ENCODE measurements at regions not wholly inside any gene's neighbourhood (a gene's known extent, or its start where the extent isn't known, plus 50 kb on each side); places are given as distances from the start of the nearest gene placed in this dataset.
"Not testable (repeated sequence)": the region's sequence is repeated elsewhere in the genome, so short reads cannot be mapped to it uniquely, and the experiment has no call there.

DNA sequence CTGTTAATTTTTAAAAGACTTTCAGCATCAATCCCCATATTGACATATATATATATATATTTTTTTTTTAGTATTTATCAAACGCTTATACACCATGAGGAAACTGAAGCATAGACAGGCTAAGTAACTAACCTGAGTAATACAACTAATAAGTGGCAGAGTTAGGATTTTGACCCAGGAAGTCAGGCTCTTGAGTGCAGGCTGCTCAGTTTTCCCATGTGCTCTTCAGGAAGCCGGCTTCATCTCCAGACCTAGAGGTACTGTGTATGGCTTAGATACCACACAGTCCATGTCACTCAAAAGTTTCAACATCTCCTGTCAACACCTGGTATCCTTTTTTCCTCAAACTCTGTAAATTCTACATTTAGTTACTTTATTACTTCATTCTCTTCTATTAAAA lies 841.7 kb upstream of the ACVR2A start:
- TF ChIP-seq, protein P1, sequence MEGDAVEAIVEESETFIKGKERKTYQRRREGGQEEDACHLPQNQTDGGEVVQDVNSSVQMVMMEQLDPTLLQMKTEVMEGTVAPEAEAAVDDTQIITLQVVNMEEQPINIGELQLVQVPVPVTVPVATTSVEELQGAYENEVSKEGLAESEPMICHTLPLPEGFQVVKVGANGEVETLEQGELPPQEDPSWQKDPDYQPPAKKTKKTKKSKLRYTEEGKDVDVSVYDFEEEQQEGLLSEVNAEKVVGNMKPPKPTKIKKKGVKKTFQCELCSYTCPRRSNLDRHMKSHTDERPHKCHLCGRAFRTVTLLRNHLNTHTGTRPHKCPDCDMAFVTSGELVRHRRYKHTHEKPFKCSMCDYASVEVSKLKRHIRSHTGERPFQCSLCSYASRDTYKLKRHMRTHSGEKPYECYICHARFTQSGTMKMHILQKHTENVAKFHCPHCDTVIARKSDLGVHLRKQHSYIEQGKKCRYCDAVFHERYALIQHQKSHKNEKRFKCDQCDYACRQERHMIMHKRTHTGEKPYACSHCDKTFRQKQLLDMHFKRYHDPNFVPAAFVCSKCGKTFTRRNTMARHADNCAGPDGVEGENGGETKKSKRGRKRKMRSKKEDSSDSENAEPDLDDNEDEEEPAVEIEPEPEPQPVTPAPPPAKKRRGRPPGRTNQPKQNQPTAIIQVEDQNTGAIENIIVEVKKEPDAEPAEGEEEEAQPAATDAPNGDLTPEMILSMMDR (IDR thresholded peaks at IDR 0.05; ENCODE audit: extremely low read depth, insufficient read depth, missing control alignments), result no peak
- DNase-seq (ENCODE audit: low spot score), result no peak
- in situ Hi-C loops (cut with MboI; ENCODE audit: low pct_unique_long_range_greater_than_20kb, low sequenced_read_pairs, unreplicated experiment), result no loop called here

DNA sequence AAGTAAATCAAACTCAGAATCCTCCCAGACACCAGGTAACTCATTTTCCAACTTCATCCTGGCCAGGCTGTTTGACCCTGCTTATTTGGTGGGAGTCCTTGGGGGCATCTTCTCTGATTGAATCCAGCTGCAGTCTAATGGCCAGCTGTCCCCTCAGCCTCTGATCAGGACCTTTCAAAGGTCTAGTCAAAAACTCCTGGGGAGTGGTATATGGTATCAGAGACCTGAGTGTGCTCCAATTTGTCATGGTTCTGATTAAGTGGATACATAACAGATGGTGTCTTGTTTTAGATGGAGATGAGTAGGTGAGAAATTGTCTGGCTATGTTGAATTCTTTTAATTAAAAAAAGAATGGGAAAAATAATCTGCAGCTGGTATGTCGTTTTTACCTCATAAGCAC lies 842.6 kb upstream of the ACVR2A start:
- TF ChIP-seq, protein P1 (IDR thresholded peaks at IDR 0.05; ENCODE audit: extremely low read depth, insufficient read depth, missing control alignments), result no peak
- no peak for DNase-seq (ENCODE audit: low spot score)
- in situ Hi-C loops (cut with MboI; ENCODE audit: low pct_unique_long_range_greater_than_20kb, low sequenced_read_pairs, unreplicated experiment), result no loop called here

DNA sequence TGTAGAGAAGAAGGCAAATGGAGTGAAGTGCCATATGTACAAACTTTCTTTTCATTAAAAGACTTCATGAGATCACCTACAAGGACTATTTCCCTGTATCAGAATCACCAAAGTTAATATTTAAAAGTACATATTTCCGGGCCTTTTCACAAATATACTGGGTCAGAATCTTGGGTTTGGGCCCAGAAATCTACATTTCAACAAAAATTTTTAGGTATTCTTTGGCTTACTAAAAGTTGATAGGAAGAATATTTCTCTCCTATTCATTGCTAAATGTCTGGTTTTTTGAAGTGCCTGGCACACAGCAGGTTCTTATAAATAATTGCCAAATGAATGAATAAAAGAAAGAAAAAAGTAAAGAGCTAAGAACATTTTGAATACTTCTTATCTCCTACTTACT lies 843.8 kb upstream of the ACVR2A start:
- DNase-seq (ENCODE audit: low spot score), result no peak
- in situ Hi-C loops (cut with MboI; ENCODE audit: low pct_unique_long_range_greater_than_20kb, low sequenced_read_pairs, unreplicated experiment), result no loop called here
- TF ChIP-seq, protein P1 (IDR thresholded peaks at IDR 0.05; ENCODE audit: extremely low read depth, insufficient read depth, missing control alignments), result no peak

DNA sequence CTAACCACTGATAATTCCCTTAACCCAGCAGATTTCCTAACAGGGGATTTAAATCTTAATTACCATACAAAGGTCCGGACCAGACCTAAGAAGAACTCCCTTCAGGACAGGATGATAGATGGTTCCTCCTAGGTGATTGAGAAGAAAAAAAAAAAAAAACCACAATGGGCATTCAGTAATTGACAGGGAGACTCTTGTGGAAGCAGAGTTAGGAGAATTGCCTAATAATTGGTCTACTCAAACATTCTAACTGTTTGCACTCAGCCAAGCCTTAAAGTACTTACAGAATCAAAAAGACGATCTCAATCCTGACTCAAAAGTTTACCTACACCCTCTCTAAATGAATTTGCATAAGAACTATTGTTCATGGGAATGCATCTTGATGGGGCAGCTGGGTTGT lies 844.7 kb upstream of the ACVR2A start:
- not testable (repeated sequence) for DNase-seq (ENCODE audit: low spot score)

DNA sequence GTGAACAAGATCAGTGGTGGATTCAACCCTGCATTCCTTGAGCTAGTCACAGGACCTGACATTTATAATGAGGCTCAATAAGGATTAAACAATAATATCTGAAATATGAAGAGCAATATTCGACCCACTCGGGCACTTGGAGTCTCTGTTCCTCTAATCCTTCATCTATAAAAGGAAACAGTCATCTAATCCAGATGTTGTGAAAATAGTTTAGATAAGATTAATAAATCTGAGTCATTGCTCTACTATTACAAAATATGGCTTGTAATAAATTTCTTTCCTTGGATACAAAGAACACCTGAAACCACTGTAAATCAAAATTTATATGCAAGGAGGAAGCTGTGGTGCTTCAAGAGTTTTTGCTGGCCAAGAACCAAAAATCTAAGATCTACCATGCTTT lies 846.9 kb upstream of the ACVR2A start:
- no peak for DNase-seq (ENCODE audit: low spot score)
- in situ Hi-C loops (cut with MboI; ENCODE audit: low pct_unique_long_range_greater_than_20kb, low sequenced_read_pairs, unreplicated experiment), result no loop called here
- TF ChIP-seq, protein P1 (IDR thresholded peaks at IDR 0.05; ENCODE audit: extremely low read depth, insufficient read depth, missing control alignments), result no peak

More for the DNA sequence above, 844.7 kb upstream of the ACVR2A start:
- in situ Hi-C loops (cut with MboI; ENCODE audit: low pct_unique_long_range_greater_than_20kb, low sequenced_read_pairs, unreplicated experiment), result not testable (repeated sequence)

DNA sequence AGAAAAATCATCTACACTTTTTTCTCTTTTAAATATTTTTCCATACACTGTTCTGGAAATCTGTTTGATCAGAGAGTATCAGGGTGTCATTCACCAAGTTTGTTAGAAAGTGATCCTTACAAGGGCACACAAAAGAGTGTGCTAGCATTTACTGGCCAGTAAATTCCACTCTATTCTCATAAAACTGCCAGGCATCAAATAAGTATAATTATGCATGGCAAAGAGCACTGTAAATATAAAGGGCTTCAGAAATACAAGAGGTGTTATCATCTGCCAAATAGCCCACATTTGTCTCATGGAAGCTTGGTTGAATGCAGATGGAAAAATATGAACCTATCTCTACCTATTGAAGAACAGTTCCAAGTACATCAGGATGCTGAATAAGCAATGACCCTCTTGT lies 847.3 kb upstream of the ACVR2A start:
- in situ Hi-C loops (cut with MboI; ENCODE audit: low pct_unique_long_range_greater_than_20kb, low sequenced_read_pairs, unreplicated experiment), result no loop called here
- DNase-seq (ENCODE audit: low spot score), result no peak
- TF ChIP-seq, protein P1 (IDR thresholded peaks at IDR 0.05; ENCODE audit: extremely low read depth, insufficient read depth, missing control alignments), result no peak

DNA sequence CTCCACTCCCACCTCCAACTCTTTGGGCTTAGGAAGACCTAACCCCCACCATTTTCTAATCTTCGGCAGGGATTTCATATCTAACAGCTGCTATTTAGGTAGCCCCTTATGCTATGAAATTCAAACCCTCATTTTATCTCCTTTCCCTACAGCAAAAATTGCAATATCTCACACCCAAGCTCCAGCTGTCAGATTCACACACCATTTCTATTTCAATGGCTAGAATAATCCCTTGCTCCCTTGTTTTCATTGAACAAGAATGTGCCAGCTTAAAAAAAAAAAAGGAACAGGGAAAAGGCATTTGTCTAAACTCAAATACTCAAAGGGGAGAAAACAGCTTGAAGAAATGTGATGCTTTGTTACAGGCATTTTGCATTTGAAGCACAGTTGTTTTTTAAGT lies 850.6 kb upstream of the ACVR2A start:
- in situ Hi-C loops (cut with MboI; ENCODE audit: low pct_unique_long_range_greater_than_20kb, low sequenced_read_pairs, unreplicated experiment), result no loop called here

More for the DNA sequence above, 850.6 kb upstream of the ACVR2A start:
- TF ChIP-seq, protein P1 (IDR thresholded peaks at IDR 0.05; ENCODE audit: extremely low read depth, insufficient read depth, missing control alignments), result no peak
- DNase-seq (ENCODE audit: low spot score), result no peak

Data from GM13977 (cell line).